MCF 10A (cell line): ENCODE measurements at regions not wholly inside any gene's neighbourhood (a gene's known extent, or its start where the extent isn't known, plus 50 kb on each side); places are given as distances from the start of the nearest gene placed in this dataset.

Experiments
- BruUV-seq: library from RNA; stranded (reverse); fragments of 400-500 nt; replicated peaks from 2 replicates; lab custom pipeline; 2021; lab: Mats Ljungman, UMichigan
- CTCF ChIA-PET: fragments of 300-600 bp; sonication (Branson Sonifier 250); formaldehyde crosslinking; extraction: SDS; loops from one replicate; lab custom pipeline; 2021; ENCODE audit warnings: antibody characterized with exemption, inconsistent platforms; lab: Yijun Ruan, JAX
- POLR2A ChIA-PET: fragments of 300-600, 350-650 bp; sonication (Branson Sonifier 250); formaldehyde crosslinking; extraction: SDS; loops from one replicate; lab custom pipeline; 2020; ENCODE audit warnings: antibody characterized with exemption, inconsistent platforms; lab: Yijun Ruan, JAX
- DNase-seq: peaks from one replicate; pipeline ENCODE4 v3.0.0-alpha.2; 2018; ENCODE audit not compliant: unreplicated experiment
- H3K27ac Mint-ChIP-seq: one replicate; pipeline ENCODE4 v1.8.0; 2022; ENCODE audit warnings: mild to moderate bottlenecking, low read depth, mixed read lengths; ENCODE audit not compliant: unreplicated experiment
- H3K27me3 Mint-ChIP-seq: one replicate; pipeline ENCODE4 v1.8.0; 2022; ENCODE audit warnings: mixed read lengths; ENCODE audit not compliant: insufficient read depth, unreplicated experiment
- H3K36me3 Mint-ChIP-seq: one replicate; pipeline ENCODE4 v1.8.0; 2022; ENCODE audit warnings: mild to moderate bottlenecking, moderate library complexity, mixed read lengths; ENCODE audit not compliant: insufficient read depth, unreplicated experiment
- H3K4me1 Mint-ChIP-seq: one replicate; pipeline ENCODE4 v1.8.0; 2022; ENCODE audit warnings: mixed read lengths; ENCODE audit not compliant: insufficient read depth, unreplicated experiment
- H3K4me3 Mint-ChIP-seq: one replicate; pipeline ENCODE4 v1.8.0; 2022; ENCODE audit warnings: mild to moderate bottlenecking, moderate library complexity, mixed read lengths; ENCODE audit not compliant: unreplicated experiment
- H3K9me3 Mint-ChIP-seq: one replicate; pipeline ENCODE4 v1.8.0; 2022; ENCODE audit warnings: mixed read lengths; ENCODE audit not compliant: unreplicated experiment
- intact Hi-C: fragments of 100-400 bp; cut with micrococcal nuclease; formaldehyde crosslinking; loops from 2 replicates; pipeline ENCODE4 v1.14.1; 2022
- TF ChIP-seq, protein P1 (sequence below): fragments of 200-600 bp; IDR thresholded peaks from one replicate; pipeline ENCODE4 v1.8.0; 2022; ENCODE audit warnings: antibody characterized with exemption, mild to moderate bottlenecking; ENCODE audit not compliant: unreplicated experiment

DNA sequence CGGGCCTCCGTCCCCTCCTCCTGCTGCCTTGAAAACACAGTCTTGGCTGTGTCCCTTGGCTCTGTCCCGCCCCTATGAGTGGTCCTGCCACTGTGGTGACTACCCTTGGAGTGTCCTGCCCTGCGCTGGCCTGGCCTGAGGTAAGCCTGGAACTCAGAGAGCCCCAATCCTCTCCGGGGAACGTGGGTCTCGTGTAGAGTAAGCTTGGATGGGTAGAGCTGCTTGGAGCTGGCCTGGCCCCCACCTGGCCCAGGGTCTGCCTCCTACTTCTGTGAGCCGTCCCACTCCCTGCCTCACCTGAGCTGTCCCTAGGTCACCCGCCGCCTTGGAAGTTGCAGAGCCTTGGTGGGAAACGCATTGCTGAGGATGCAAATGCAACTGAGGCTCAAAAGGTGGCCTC, 347.1 kb downstream of the CTTN start:
- CTCF ChIA-PET, result no interaction called here
- Mint-ChIP-seq H3K27ac (no peak overlapping the region), H3K27me3 (no peaks in the 10 kb centered on the region), H3K4me3 (no peak overlapping the region), H3K4me1 (no peaks in the 10 kb centered on the region), H3K36me3 (no peaks in the 10 kb centered on the region), H3K9me3 (peaks cover 36% of the 10 kb centered on the region)
- POLR2A ChIA-PET, result no interaction called here
- TF ChIP-seq, protein P1, sequence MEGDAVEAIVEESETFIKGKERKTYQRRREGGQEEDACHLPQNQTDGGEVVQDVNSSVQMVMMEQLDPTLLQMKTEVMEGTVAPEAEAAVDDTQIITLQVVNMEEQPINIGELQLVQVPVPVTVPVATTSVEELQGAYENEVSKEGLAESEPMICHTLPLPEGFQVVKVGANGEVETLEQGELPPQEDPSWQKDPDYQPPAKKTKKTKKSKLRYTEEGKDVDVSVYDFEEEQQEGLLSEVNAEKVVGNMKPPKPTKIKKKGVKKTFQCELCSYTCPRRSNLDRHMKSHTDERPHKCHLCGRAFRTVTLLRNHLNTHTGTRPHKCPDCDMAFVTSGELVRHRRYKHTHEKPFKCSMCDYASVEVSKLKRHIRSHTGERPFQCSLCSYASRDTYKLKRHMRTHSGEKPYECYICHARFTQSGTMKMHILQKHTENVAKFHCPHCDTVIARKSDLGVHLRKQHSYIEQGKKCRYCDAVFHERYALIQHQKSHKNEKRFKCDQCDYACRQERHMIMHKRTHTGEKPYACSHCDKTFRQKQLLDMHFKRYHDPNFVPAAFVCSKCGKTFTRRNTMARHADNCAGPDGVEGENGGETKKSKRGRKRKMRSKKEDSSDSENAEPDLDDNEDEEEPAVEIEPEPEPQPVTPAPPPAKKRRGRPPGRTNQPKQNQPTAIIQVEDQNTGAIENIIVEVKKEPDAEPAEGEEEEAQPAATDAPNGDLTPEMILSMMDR, result no peak
- intact Hi-C loops, result no loop called here
- DNase-seq, result no peak
- no TSS peak for BruUV-seq

DNA sequence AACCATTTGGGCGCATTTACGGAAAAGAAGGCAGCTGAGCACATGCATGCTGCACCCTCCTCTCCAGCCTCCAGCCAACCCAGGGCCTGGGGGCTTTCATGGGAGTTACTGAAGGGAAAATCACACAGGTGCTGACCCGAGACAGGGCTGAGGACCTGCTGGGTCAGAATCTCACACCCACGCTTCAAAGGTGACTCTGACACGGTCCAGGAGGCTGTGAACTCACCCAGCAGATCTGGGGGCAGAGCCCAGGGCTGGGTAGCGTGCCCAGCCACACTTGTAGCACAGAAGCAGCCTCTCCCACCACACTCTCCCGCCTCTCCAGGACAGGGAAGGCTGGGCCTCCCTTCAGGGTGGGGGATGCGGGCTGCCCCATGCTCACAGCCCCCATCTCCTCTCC, 347.6 kb downstream of the CTTN start:
- no TSS peak for BruUV-seq
- Mint-ChIP-seq H3K4me3 (no peak overlapping the region), H3K4me1 (no peaks in the 10 kb centered on the region), H3K27ac (no peak overlapping the region), H3K27me3 (no peaks in the 10 kb centered on the region), H3K9me3 (peaks cover 31% of the 10 kb centered on the region), H3K36me3 (no peaks in the 10 kb centered on the region)
- TF ChIP-seq, protein P1, result no peak
- POLR2A ChIA-PET, result no interaction called here
- DNase-seq, result no peak
- CTCF ChIA-PET, result no interaction called here
- intact Hi-C loops, result no loop called here

DNA sequence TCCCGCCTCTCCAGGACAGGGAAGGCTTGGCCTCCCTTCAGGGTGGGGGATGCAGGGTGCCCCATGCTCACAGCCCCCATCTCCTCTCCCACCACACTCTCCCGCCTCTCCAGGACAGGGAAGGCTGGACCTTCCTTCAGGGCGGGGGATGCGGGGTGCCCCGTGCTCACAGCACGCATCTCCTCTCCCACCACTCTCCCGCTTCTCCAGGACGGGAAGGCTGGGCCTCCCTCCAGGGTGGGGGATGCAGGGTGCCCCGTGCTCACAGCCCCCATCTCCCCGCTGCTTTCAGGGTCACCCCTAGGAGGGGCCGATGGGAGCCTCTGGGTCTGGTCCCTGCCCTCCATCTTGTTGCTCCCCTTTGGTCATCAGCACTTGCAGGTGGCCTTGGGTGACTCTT, 348.0 kb downstream of the CTTN start:
- Mint-ChIP-seq H3K4me3 (no peak overlapping the region), H3K27ac (no peak overlapping the region), H3K9me3 (peaks cover 27% of the 10 kb centered on the region), H3K36me3 (no peaks in the 10 kb centered on the region), H3K4me1 (no peaks in the 10 kb centered on the region), H3K27me3 (no peaks in the 10 kb centered on the region)
- BruUV-seq, result no TSS peak
- TF ChIP-seq, protein P1, result no peak
- DNase-seq, result no peak
- POLR2A ChIA-PET, result no interaction called here
- intact Hi-C loops, result no loop called here
- CTCF ChIA-PET, result no interaction called here

- Mint-ChIP-seq H3K9me3 (peaks cover 31% of the 10 kb centered on the region), H3K27ac (no peak overlapping the region), H3K36me3 (no peaks in the 10 kb centered on the region), H3K4me1 (no peaks in the 10 kb centered on the region), H3K27me3 (no peaks in the 10 kb centered on the region), H3K4me3 (no peak overlapping the region)
- BruUV-seq, result no TSS peak
- intact Hi-C loops, result no loop called here
- TF ChIP-seq, protein P1, result no peak
- POLR2A ChIA-PET, result no interaction called here
- CTCF ChIA-PET, result no interaction called here
- DNase-seq, result no peak
Observed at GRCh38 chr11:70747285-70747684, 349.0 kb downstream of the CTTN start.
